SK-N-SH (cell line): ENCODE measurements at regions not wholly inside any gene's neighbourhood (a gene's known extent, or its start where the extent isn't known, plus 50 kb on each side); places are given as distances from the start of the nearest gene placed in this dataset.

ENCODE experiments used
- TEAD4 ChIP-seq: IDR thresholded peaks from 2 replicates; pipeline ENCODE4 v1.4.0; 2012; ENCODE audit warnings: mild to moderate bottlenecking, borderline replicate concordance; ENCODE audit not compliant: insufficient read depth
- USF2 ChIP-seq: fragments of 150-350 bp; IDR thresholded peaks from 2 replicates; pipeline ENCODE4 v1.6.1; 2017; ENCODE audit warnings: antibody characterized with exemption, low read length, low read depth, borderline replicate concordance

DNA sequence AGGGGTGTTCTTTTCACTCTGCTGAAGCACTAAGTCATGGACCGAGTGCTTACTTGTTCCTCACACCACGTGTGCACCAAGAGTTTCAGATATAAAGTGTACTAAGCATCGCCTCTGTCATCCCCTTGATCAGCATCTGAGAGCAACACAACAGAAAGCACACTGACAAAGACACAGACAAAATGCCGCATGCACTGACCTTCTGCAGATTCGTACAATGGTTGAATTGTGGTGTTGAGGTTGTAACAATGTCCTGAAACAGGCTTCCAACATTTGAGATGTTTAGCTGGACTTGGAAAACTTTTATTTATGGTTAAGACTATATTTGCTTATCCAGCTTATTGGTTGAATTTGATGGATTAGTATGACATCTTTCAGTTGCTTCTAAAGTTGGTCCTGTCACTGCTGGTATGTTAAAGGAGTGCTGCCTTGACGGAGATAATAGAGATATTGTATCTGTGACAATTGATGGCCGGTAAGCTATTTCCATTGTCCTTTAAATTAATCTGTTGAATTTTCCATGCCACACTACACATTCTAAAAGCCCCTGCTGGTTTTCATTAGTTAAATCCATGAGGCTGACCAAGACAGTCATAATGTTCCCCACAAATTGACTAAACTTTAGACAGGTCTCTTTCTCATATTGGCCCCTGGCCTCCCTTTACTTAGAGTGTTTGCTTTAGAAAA lies 99.9 kb downstream of the CBLN2 start:
- no peak for TF ChIP-seq USF2
- no peak for TF ChIP-seq TEAD4
